Neutrophil (primary cell): ENCODE measurements at regions not wholly inside any gene's neighbourhood (a gene's known extent, or its start where the extent isn't known, plus 50 kb on each side); places are given as distances from the start of the nearest gene placed in this dataset.

Experiments used
- H3K27ac ChIP-seq: fragments of 200-600 bp; sonication (generic); 2 replicates; pipeline ENCODE4 v1.5.1; 2016; ENCODE audit warnings: mild to moderate bottlenecking, moderate library complexity
- H3K27me3 ChIP-seq: fragments of 200-600 bp; sonication (generic); 2 replicates; pipeline ENCODE4 v1.6.0; 2016; ENCODE audit warnings: mild to moderate bottlenecking
- H3K36me3 ChIP-seq: fragments of 200-600 bp; sonication (generic); 2 replicates; pipeline ENCODE4 v1.5.1; 2017
- H3K4me1 ChIP-seq, 2 experiments: fragments of 200-600 bp in 1 of 2; sonication (generic) in 1 of 2; 1 replicate in 1 of 2; 2 replicates in 1 of 2; pipeline versions ENCODE4 v1.5.1 to v1.6.1; 2013 to 2016; ENCODE audit warnings: low read depth in 1 of 2, low read length in 1 of 2, mild to moderate bottlenecking in 1 of 2, moderate library complexity in 1 of 2; ENCODE audit not compliant: control insufficient read depth in 1 of 2, insufficient read depth in 1 of 2
- H3K4me3 ChIP-seq, 2 experiments: fragments of 200-600 bp in 1 of 2; sonication (generic) in 1 of 2; 1 replicate in 1 of 2; 2 replicates in 1 of 2; pipeline ENCODE4 v1.5.1; 2013 to 2016; ENCODE audit warnings: low read depth in 1 of 2, low read length in 1 of 2, mild to moderate bottlenecking in 1 of 2, moderate library complexity in 1 of 2
- H3K9me3 ChIP-seq: fragments of 200-600 bp; sonication (generic); 2 replicates; pipeline ENCODE4 v1.5.1; 2016
- TF ChIP-seq, protein P1 (sequence below): fragments of 200-600 bp; sonication (generic); IDR thresholded peaks from 2 replicates; pipeline ENCODE4 v1.5.1; 2016; ENCODE audit warnings: antibody characterized with exemption

- no peaks in the 10 kb centered on the region for H3K9me3 ChIP-seq
- TF ChIP-seq, protein P1, sequence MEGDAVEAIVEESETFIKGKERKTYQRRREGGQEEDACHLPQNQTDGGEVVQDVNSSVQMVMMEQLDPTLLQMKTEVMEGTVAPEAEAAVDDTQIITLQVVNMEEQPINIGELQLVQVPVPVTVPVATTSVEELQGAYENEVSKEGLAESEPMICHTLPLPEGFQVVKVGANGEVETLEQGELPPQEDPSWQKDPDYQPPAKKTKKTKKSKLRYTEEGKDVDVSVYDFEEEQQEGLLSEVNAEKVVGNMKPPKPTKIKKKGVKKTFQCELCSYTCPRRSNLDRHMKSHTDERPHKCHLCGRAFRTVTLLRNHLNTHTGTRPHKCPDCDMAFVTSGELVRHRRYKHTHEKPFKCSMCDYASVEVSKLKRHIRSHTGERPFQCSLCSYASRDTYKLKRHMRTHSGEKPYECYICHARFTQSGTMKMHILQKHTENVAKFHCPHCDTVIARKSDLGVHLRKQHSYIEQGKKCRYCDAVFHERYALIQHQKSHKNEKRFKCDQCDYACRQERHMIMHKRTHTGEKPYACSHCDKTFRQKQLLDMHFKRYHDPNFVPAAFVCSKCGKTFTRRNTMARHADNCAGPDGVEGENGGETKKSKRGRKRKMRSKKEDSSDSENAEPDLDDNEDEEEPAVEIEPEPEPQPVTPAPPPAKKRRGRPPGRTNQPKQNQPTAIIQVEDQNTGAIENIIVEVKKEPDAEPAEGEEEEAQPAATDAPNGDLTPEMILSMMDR = no peak
- H3K36me3 ChIP-seq = no peaks in the 10 kb centered on the region
- H3K27ac ChIP-seq = no peak overlapping the region
- no peak overlapping the region for H3K4me3 ChIP-seq
- no peaks in the 10 kb centered on the region for H3K27me3 ChIP-seq
- no peaks in the 10 kb centered on the region for H3K4me1 ChIP-seq
Observed at GRCh38 chr18:29009250-29009803, 832.4 kb upstream of the CDH2 start.

GRCh38 chr18:29008809-29009208 lies 831.9 kb upstream of the CDH2 start:
- no peaks in the 10 kb centered on the region for H3K4me1 ChIP-seq
- no peak overlapping the region for H3K27ac ChIP-seq
- TF ChIP-seq, protein P1 = no peak
- no peaks in the 10 kb centered on the region for H3K27me3 ChIP-seq
- H3K4me3 ChIP-seq = no peak overlapping the region
- H3K9me3 ChIP-seq = no peaks in the 10 kb centered on the region
- H3K36me3 ChIP-seq = no peaks in the 10 kb centered on the region

- H3K36me3 ChIP-seq = no peaks in the 10 kb centered on the region
- no peak overlapping the region for H3K27ac ChIP-seq
- TF ChIP-seq, protein P1 = no peak
- H3K27me3 ChIP-seq = no peaks in the 10 kb centered on the region
- no peak overlapping the region for H3K4me3 ChIP-seq
- no peaks in the 10 kb centered on the region for H3K4me1 ChIP-seq
- no peaks in the 10 kb centered on the region for H3K9me3 ChIP-seq
Observed at GRCh38 chr18:29007986-29008654, 831.2 kb upstream of the CDH2 start.

DNA sequence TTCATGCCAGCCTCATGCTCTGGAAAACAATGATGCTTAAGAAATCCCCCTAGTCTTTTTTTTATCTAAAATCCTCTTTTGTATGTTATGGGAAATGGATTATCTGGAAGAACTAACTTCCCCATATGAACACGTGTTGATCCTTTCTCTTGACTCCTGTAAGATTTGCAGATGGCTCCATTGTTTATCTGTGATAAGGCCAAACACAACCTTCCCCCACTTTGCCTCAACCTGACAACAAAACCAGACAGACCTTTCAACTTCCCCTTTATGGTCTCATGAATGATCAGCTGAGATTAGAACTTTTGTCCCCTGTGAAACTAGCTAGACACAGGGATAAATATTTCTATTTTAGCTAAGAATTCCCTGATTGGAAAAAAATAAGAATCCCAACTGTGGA lies 828.0 kb upstream of the CDH2 start:
- Histone ChIP-seq H3K4me3 (no peak overlapping the region), H3K4me1 (no peaks in the 10 kb centered on the region), H3K9me3 (no peaks in the 10 kb centered on the region), H3K27ac (no peak overlapping the region), H3K36me3 (no peaks in the 10 kb centered on the region), H3K27me3 (no peaks in the 10 kb centered on the region)
- TF ChIP-seq, protein P1 = no peak

DNA sequence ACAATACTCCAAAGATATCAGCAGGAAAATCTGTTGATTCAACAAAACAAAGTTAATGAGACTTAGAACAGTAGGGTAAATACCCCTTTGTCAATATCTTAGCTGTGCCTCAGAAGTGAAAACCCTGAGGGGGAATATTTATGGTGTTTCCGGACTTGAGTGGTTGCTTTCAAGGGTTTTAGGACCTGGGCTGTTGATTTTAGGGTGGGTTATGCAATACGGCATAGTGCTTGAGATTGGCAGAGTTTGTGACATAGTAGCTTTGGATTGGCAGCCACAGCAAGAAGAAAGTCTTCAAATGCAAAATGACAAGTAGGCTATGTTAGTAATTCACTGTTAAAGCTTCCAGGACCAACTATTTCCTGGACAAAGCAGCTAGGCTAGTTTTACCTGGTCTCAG lies 826.3 kb upstream of the CDH2 start:
- Histone ChIP-seq H3K27ac (no peak overlapping the region), H3K27me3 (no peaks in the 10 kb centered on the region), H3K36me3 (no peaks in the 10 kb centered on the region), H3K4me3 (no peak overlapping the region), H3K9me3 (no peaks in the 10 kb centered on the region), H3K4me1 (no peaks in the 10 kb centered on the region)
- TF ChIP-seq, protein P1 = no peak
